HT1080 (cell line): ENCODE measurements at regions not wholly inside any gene's neighbourhood (a gene's known extent, or its start where the extent isn't known, plus 50 kb on each side); places are given as distances from the start of the nearest gene placed in this dataset.

Experiments
- DNase-seq: peaks from one replicate; pipeline ENCODE4 v3.0.0-alpha.2; 2015; ENCODE audit warnings: low read depth

DNA sequence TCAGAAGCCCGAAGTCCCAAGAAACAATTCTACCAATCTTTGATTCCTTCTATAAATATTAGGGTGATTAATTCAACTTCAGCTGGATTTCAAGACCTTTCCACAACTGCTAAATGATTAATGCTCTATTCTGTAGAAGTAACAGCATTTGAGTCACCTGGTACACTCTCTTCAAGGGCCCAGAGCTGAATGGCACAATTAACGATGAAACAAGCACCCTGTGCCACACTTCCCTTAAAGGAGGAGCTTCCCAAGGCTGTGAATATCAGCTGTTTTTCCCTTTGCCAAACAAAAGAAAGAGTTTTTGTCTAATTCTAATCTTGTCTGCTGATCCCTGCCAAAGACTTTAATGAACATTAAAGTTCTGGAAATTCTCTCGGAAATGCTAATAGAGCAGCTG is 56.0 kb downstream of the BOD1L2 start:
- no peak for DNase-seq

DNA sequence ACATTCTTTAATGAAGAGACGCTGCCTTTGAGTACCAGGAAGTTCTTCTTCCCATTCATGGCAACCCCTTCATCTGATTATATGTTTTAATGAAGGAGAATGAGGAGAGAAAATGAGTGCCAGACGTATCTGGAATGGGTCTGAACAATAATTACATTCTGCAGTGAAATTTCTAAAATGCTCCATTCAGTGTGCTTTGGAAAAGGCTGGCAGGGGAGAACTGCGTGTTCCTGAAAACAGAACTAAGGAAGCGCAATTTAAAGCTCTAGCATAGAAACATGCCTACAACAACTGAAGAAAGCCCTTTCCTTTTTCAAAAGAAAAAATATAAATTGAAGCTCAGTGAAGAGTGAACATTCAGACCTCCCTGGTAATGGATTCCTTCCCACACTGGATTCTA is 58.8 kb downstream of the BOD1L2 start:
- DNase-seq: no peak

DNA sequence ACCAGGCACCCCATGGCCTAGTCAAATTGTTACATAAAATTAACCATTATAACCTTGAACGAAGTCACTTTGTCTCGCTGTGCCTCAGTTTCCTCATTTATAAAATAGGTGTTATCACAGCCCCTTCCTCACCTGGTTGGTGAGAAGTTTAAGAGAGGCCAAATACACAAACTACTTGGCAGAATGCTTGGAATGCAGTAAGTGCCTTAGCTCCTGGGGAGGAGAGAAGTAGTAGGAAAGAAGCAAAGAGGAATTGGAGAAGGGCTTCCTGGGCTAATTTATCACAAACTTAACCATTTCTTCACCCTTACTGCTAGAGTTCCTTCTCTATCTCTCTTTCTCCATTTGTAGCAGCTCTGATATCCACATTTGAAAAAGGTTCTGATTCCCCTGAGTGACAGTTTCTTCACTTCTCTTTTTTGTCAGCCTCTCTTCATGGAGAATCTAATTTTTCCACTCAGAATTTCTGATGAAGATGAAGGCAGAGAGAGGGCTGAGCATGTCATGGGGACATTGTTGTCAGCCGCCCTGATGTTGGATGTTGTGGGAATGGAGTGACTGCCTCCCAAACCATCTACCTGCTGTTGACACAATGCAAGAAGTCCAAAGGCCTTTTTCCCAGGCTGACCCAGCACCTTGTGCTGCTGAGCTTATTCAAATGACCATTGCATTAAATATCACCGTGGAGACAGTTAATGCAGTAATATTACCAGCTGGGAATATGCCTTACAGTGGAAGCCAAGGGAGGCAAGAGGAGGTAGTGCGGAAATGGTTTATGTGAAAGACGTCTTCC is 60.4 kb downstream of the BOD1L2 start:
- DNase-seq: no peak

DNA sequence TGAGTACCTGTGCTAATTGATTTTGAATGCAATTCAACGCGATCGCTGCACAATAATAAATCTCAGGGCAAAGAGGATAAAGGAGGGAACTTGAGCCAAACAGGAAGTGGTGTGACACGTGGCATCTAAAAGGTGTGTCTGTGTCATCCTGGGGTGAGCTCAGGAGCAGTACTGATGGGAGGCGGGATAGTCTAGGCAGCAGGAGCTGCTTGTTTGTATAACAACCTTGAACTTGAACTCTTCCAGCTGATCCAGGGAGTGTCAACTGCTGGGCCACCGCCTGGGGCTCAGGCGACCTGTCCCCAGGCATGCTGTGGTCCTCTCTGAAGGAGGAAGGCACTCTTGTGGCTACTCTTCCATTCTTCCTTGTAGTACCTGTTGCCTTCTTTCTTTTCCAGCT is 61.2 kb downstream of the BOD1L2 start:
- no peak for DNase-seq

DNA sequence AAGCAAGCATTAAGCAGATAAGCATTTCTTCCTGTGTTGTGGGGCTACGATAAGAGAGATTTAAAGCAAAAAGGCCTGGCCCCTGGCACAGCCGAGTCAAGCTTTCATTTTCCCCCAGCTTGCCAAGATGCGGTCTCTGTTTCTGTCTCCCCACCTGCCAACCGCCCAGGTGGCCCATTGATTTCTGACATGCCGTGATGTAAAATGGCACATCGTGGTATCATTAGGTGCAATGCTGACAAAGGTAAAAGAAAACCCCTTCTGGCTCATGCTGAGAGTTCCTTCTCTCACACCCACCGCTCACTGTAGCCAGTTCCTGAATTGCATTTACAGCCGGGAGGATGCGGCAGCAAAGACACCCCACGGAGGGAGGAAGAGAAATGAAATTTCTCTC is 62.8 kb downstream of the BOD1L2 start:
- DNase-seq: no peak

DNA sequence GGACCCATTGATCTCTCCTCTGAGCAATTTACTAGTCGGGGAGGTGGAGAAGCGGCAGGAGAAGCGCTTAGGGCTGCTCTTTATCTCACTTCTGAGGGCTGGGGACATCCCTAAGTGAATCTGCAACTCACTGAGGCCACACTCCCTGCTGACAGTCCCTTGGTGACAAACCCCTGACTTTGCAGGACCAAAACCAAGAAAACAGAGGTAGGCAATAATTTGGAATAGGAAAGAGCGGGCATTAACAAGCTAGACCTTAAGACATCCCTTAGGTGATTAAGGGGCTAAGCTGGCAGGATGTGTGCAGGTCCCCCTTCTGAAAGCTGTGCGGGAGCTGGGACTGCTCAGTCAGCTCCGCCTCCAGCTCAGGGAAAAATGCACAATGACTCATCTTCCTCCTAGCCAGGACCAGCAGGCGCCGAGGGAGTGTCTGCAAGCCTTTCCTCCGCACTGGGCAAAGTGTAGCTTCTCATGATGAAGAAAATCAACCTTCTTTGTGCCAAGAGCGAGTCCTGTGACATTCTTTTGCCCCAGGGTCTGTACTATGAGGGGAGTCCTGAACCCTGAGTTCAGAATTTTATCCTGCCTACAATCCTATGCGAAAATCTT is 63.3 kb downstream of the BOD1L2 start:
- DNase-seq: peak; percentile 88

DNA sequence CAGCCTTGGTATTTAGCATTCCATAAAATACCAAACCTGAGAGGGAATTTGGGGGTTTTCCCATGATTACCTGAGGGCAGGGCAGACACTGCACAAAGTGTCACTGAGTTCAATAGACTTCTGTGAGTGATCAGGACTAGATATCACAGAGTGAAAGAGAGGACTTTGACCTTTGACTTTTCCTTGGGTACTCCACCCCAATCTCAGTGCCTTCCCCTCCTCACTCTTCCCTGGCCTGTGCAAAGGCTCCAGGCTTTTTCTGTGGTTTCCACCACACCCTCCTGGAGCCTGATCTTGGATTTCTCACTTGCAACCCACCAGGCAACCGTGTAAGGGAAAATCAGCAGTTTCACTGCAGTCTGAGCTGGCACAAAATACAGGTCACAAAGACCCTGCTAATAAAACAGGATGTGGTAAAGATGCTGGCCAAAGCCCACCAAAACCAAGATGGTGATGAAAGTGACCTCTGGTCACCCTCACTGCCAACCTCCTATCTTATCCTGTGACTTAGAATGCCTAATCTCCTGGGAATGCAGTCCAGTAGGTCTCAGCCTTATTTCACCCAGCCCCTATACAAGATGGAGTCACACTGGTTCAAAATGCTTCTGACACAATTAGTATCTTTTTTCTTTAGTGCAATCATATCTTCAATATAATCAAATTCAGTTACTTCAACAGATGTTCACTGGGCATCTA is 64.0 kb downstream of the BOD1L2 start:
- peak; percentile 66 for DNase-seq

DNA sequence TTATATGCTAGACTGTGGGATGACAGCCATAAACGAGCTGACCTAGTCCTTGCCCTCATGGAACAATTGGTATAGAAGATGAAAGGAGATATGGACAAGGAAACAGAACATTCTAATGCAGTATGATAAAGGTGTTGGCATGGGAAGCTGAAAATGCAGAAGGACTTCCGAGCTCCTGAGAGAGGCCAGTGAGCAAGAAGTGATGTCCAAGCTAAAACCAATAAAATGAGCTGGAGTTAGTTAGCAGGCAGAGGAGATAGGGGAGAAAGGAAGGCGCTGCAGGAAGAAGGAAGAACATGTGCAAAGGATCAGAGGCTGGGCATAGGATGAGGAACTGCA is 64.5 kb downstream of the BOD1L2 start:
- DNase-seq: no peak

DNA sequence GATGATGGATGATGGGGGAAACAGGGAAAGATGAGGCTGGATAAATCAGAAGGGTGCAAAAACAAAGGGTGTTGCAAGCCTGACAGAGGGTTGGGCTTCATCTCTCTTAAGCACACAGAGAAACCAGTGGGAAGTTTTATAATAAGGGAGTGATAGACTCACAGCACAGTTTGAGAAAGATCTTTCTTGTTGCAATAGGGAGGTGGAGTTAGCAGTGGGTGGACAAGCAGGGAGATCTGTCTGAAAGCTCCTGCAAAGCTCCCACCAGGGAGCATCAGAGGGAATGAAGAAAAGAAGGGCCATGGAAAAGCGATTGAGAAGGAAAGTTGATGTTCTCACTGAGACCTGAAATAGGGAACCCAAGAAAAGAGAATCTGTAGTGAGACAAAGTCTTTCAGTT is 64.9 kb downstream of the BOD1L2 start:
- no peak for DNase-seq

DNA sequence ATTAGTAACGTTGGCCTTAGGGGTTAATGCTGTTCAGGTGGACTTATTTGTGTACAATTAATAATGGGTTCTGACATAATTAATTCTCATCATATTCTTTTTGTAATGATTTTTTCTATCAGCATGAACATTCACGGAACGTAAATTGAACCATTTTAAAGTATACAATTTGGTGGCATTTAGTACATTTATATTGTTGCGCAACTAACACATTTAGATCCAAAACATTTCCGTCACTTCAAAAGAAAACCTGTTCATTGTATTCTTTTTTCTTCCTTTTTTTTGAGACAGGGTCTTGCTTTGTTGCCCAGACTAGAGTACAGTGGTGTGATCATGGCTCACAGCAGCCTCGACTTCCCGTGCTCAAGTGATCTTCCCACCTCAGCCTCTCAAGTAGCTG is 65.8 kb downstream of the BOD1L2 start:
- no peak for DNase-seq

DNA sequence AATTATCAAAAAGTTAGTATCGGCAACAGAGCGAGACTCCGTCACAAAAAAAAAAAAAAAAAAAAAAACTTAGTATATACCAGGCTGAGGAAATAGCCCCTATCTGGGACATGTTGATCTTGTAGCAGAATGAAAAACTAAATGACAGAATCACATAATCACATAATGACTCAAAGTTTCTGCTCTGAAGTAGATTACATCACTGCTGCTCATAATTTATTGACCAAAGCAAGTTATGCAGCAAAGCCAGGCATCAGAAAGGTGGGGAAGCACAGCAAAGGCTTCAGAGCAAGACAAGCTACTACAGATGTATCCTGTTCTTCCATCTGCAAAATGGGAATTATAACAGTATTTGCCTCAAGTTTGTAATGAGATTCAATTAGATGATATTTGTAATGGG is 68.1 kb downstream of the BOD1L2 start:
- DNase-seq: no peak

DNA sequence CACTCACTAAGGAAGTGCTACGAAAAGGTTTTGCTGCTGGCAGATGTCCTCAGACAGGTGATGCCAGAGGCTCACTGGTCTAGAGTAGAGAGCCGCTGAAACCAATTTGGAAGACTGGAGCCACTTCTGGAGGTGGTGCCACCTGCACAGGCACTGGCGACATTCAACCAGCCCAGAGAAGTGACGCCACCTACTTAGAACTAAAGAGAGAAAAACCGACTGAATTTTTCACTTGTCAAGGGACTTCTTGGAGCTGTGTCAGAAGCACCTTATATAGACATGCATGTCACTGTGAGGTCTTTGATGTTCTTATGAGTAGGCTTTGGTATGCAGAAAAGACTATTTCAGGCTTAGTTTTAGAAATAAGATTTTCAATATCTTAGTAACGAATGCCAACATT is 71.4 kb downstream of the BOD1L2 start:
- no peak for DNase-seq

DNA sequence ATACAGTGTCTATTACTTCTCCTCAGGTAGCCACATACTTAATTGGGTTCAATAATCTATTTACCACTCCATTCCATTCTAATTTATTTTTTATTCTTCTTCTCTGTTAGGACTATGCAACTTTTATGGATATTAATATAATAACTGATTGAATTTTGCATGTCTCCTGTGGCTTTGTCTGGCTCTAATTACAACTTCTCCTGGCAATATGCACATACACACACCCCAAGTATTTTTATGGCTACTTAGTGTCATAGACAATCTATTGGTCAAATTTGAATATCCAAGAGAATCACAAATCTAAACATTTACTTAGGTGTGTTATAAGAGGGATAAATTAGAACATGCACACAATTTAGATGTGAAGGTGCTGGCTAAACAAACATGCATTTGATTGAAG is 73.1 kb downstream of the BOD1L2 start:
- no peak for DNase-seq

DNA sequence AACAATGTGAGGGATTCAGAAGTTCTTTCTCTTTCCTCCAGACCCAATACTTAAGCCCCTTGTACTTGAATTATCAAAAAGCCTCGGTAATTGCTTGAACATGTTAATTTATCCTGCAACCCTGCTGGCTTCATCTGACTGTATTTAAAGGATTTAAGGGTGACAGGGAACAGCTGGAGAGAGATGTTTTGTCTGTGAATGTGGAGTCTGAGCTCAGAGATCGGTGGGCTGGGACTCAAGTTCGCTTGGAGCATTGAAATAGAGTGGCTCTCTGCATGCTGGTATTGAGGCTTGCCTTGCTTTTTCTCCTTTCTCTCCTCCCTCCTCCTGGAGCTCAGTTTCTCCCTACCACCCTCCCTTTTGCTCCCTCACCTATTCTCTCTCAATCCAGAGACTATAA is 73.6 kb downstream of the BOD1L2 start:
- DNase-seq: no peak

DNA sequence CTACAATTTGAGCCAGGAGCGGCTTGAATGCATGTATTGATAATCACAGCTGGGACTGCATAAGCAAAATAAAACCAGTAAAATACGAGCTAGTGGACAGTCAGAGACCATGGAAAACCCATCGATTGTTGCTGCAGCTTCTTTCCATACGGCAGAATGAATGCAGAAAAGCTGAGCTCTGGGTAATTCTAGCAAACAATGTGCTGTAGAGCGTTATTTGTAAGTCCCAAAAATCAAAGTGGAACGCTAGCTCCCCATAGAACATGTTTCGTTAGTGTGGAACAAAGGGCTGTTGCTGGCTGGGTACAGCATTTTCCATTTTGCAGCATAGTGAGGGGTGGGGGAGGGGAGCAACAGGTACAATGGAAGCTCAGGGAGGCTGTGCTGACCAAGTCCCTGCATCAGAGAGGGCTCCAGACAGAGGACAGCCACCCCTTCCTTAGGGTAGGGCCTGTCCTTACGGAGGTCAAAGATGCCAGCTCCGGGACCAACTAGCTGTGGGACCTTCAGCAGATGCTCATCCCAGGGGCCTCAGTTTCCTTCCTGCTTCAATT is 74.1 kb downstream of the BOD1L2 start:
- no peak for DNase-seq

DNA sequence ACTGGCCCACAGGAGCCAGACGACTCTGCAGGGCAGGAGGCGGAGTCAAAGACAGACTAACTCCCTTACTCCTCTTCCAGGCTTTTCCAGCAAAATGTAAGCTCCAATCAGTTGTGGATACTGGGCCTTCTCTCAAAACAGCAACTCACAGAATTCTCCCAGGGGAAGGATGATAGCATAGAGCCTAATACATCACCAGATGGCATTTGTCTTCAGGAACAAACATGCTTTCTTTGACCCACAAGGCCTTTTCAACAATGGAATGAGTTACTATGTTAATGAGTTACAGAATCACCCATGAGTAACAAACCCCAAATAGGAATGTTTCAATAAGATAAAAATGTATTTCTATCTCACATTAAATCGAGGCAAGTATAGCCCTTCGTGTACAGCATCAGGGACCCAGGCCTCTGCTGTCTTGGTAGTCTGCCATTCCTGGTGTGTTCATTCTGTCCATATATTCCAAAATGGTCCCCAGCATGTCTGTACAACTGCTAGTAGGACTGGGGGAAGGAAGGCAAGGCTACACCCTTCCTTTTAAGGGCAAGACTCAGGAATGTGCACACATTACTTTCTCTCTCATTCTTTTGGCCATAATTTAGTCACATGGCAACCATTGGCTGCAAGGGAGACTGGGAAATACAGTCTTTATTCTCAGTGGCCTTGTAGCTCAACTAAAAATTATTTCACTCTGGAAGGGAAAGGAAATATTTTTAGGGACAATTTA is 76.4 kb downstream of the BOD1L2 start:
- no peak for DNase-seq

DNA sequence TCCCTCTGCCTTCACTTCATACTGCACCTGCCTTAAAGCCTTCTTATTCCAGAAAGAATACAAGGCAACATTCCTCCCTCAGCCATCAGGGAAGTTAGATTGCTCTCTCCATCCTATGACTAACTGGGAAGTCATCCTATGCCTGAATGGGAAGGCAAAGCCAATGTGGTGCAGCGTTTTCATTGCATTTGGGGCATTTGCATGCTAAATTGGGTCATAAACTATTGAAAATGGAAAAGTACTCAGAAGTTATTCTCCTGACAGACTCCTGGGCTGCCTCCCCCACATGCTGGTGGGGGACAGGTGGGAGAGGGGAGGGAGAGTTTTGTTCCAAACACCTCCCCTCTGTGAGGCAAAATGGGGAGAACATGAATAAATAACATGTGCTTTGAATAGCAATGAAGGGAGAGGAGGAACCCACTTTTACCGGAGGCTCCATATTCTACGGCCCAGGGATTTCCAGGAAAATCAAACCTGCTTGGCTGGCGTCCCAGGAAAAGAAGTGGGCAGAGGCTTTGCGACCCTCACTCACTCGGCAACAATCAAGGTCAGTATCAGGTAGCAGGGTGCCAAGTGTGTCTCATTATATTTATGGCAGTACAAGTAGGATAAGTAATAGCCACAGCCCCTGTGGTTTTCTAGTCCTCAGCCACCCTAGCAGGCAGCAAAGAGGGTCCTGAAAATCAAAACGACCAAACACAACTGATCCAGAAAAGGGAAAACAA is 84.1 kb downstream of the BOD1L2 start:
- DNase-seq: no peak

DNA sequence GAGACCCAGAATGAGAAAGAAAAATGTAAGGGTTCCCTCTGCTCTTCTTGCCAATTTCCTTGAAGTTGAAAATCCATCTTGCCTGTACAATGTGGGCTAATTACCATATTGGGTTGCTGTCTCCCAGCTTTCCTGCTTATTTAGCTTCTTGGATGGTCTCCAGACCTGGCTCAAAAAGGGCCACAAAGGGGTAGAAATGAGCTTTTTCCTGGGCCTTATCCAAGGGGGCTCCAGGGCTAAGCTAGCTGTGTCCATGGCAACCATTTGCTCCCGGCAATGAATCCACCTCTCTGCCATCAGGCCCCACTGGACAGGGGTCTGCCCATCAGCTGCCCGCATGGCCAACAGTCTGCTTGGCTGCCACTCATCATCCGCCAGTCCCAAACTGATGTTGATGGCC is 85.0 kb downstream of the BOD1L2 start:
- no peak for DNase-seq

DNA sequence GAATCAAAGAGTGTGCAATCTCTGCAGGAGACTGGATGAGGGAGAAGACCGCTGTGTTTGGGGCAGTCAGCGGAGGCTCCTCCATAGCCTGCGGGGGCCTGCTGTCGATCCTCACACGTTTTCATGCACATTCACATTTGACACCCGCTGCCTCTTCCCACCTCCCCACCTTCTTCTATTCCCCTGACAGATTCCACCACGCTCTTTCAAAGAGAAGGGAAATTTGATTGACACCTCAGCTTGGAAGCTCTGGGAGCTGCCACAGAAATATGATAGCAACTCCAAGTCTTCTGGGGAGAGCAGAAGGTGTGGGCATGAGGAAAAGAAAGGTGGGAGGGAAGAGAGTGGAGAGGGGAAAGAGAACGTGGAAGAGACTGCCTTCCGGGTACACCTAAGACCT is 87.5 kb downstream of the BOD1L2 start:
- DNase-seq: no peak

DNA sequence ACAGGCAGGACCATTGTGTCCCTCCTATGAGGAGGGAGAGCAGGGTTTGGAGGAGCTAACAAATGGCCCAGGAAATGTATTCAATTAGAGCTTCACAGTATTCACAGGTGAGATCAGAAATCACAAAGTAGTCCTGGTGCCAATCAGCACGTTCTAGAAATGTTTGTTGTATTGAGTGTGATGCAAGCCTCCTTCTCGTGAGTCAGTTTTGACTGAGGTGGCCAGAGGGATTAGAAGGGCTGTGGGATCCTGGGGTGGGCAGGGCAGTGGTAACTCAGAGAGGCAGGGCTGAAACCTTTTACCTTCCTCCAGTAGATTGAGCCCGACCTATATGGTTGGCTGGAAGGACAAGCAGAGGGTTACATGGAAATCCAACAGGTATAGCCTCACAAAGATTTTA is 95.0 kb downstream of the BOD1L2 start:
- no peak for DNase-seq

DNA sequence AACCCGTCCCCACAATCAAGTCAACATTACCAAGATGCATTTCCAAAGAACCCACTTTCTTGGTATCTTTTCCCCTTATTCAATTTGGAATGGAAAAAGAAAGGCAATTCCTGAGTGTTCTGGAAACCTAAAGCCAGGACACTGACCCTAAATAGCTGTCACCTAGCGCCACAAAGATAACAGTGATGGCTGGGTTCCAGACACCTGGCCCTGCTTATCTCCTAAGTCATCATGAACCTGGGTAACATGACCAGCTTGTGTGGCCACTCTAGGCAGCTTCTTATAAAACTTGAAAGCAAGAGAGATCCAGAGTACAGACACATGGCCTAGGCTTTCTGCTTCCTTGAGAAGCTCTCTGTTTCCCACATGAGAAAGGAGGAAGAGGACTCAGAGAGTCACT is 95.4 kb downstream of the BOD1L2 start:
- DNase-seq: no peak
